Endothelial cell of umbilical vein (primary cell): ENCODE measurements at regions not wholly inside any gene's neighbourhood (a gene's known extent, or its start where the extent isn't known, plus 50 kb on each side); places are given as distances from the start of the nearest gene placed in this dataset.

Experiments used
- BruUV-seq: library from RNA; stranded (reverse); fragments of 400-500 nt; replicated peaks from 2 replicates; lab custom pipeline; 2021; lab: Mats Ljungman, UMichigan
- CTCF ChIA-PET: fragments of 300-600, 350-600 bp; sonication (Branson Sonifier 250); formaldehyde crosslinking; loops from one replicate; lab custom pipeline; 2021; ENCODE audit warnings: antibody characterized with exemption, inconsistent platforms; lab: Charles Lee
- POLR2A ChIA-PET: fragments of 300-600, 350-600 bp; sonication (Branson Sonifier 250); formaldehyde crosslinking; loops from one replicate; lab custom pipeline; 2021; ENCODE audit warnings: antibody characterized with exemption, inconsistent platforms; lab: Charles Lee
- DNase-seq: peaks from one replicate; pipeline ENCODE4 v3.0.0-alpha.2; 2011; ENCODE audit warnings: low read depth, low spot score
- FAIRE-seq: peaks from 2 replicates; lab custom pipeline; 2011; peaks lifted over from hg19 to GRCh38; lab: Jason Lieb, UNC
- H2AFZ ChIP-seq: 2 replicates; pipeline ENCODE4 v1.6.0; 2012; ENCODE audit warnings: low read depth, low read length, control low read depth, inconsistent platforms
- H3K27ac ChIP-seq: 2 replicates; pipeline ENCODE4 v1.5.1; 2011; ENCODE audit warnings: low read depth, mild to moderate bottlenecking, control low read depth, low read length, moderate library complexity; ENCODE audit not compliant: insufficient read depth
- H3K27me3 ChIP-seq, 2 experiments: 2 replicates each; pipeline versions ENCODE4 v1.6.0 to v1.6.1; 2011; ENCODE audit warnings: low read length in 2 of 2, mixed read lengths in 1 of 2; ENCODE audit not compliant: control insufficient read depth in 2 of 2, insufficient read depth in 2 of 2
- H3K36me3 ChIP-seq, 2 experiments: 2 replicates in 1 of 2; 3 replicates in 1 of 2; pipeline ENCODE4 v1.5.1; 2011; ENCODE audit warnings: low read length in 2 of 2, mild to moderate bottlenecking in 1 of 2, moderate library complexity in 1 of 2; ENCODE audit not compliant: control insufficient read depth in 2 of 2, insufficient read depth in 2 of 2; ENCODE audit errors: extremely low read depth in 1 of 2
- H3K4me1 ChIP-seq: 3 replicates; pipeline ENCODE4 v1.5.1; 2011; ENCODE audit warnings: mild to moderate bottlenecking, low read length; ENCODE audit not compliant: control insufficient read depth, insufficient read depth; ENCODE audit errors: extremely low read depth
- H3K4me2 ChIP-seq: 2 replicates; pipeline ENCODE4 v1.6.1; 2011; ENCODE audit warnings: low read length, control low read depth, mixed read lengths; ENCODE audit not compliant: insufficient read depth
- H3K4me3 ChIP-seq, 3 experiments: fragments of 200-600 bp in 1 of 3; sonication (generic), shearing (Covaris generic) in 1 of 3; replicated peaks in 1 of 3; 2 replicates each; pipeline ENCODE4 v1.5.1; 2011 to 2016; ENCODE audit warnings: control low read depth in 3 of 3, low read length in 3 of 3, mild to moderate bottlenecking in 2 of 3, inconsistent platforms in 1 of 3, low read depth in 1 of 3, moderate library complexity in 1 of 3; ENCODE audit not compliant: insufficient read depth in 1 of 3
- H3K79me2 ChIP-seq: 2 replicates; pipeline ENCODE4 v1.6.0; 2012; ENCODE audit warnings: low read length, inconsistent platforms; ENCODE audit not compliant: control insufficient read depth, insufficient read depth
- H3K9ac ChIP-seq: replicated peaks from 2 replicates; pipeline ENCODE3; 2011; ENCODE audit warnings: low read length, control low read depth; ENCODE audit not compliant: insufficient read depth; ENCODE audit errors: extremely low read depth
- H3K9me1 ChIP-seq: replicated peaks from 3 replicates; pipeline ENCODE4 v1.6.0; 2011; ENCODE audit warnings: mild to moderate bottlenecking, low read length; ENCODE audit not compliant: control insufficient read depth, insufficient read depth; ENCODE audit errors: extremely low read depth
- H3K9me3 ChIP-seq: replicated peaks from 2 replicates; pipeline ENCODE4 v1.5.1; 2012; ENCODE audit warnings: low read length, inconsistent platforms; ENCODE audit not compliant: control insufficient read depth, insufficient read depth
- H4K20me1 ChIP-seq: replicated peaks from 2 replicates; pipeline ENCODE3; 2011; ENCODE audit warnings: mild to moderate bottlenecking, low read length; ENCODE audit not compliant: control insufficient read depth, insufficient read depth; ENCODE audit errors: extremely low read depth
- EZH2 ChIP-seq: IDR thresholded peaks from 2 replicates; pipeline ENCODE4 v1.6.1; 2012; ENCODE audit warnings: borderline replicate concordance, low read depth, mild to moderate bottlenecking, moderate library complexity, low read length, inconsistent platforms; ENCODE audit not compliant: severe bottlenecking
- FOS ChIP-seq: IDR thresholded peaks from 2 replicates; pipeline ENCODE4 v1.6.1; 2011; ENCODE audit warnings: mild to moderate bottlenecking, low read length, moderate library complexity, borderline replicate concordance; ENCODE audit not compliant: insufficient read depth
- GATA2 ChIP-seq: IDR thresholded peaks from 2 replicates; pipeline ENCODE4 v1.7.0; 2011; ENCODE audit warnings: low read depth, mild to moderate bottlenecking, moderate library complexity, mixed read lengths, low read length; ENCODE audit not compliant: insufficient read length, insufficient read depth
- JUN ChIP-seq: IDR thresholded peaks from 2 replicates; pipeline ENCODE4 v1.6.1; 2011; ENCODE audit warnings: borderline replicate concordance, low read depth; ENCODE audit not compliant: insufficient read length, insufficient read depth
- MYC ChIP-seq: IDR thresholded peaks from one replicate; pipeline ENCODE4 v1.6.1; 2011; ENCODE audit warnings: mild to moderate bottlenecking, low read depth, low read length
- POLR2A ChIP-seq: IDR thresholded peaks from 2 replicates; pipeline ENCODE4 v1.6.1; 2012; ENCODE audit warnings: low read depth, mild to moderate bottlenecking, control low read depth, low read length
- POLR2AphosphoS5 ChIP-seq: IDR thresholded peaks from 2 replicates; pipeline ENCODE4 v1.6.1; 2012; ENCODE audit warnings: low read depth, mild to moderate bottlenecking, control low read depth, low read length, moderate library complexity; ENCODE audit not compliant: insufficient read depth
- dilution Hi-C: fragments of 300-500 bp; cut with MboI; formaldehyde crosslinking; loops from one replicate; pipeline ENCODE4 v1.15.0; 2019; ENCODE audit warnings: low sequenced_read_pairs; ENCODE audit not compliant: extremely low pct_ligation_motif_present
- intact Hi-C: fragments of 100-400 bp; cut with micrococcal nuclease; formaldehyde crosslinking; loops from one replicate; pipeline ENCODE4 v1.10.0; 2022
- TF ChIP-seq, protein P1 (sequence below), 2 donors: IDR thresholded peaks; 1 replicate in 1 of 2; 2 replicates in 1 of 2; pipeline ENCODE4 v1.5.1; 2011; ENCODE audit warnings: low read length in 2 of 2, mild to moderate bottlenecking in 2 of 2, moderate library complexity in 2 of 2, control low read depth in 1 of 2, inconsistent platforms in 1 of 2, low read depth in 1 of 2; ENCODE audit not compliant: insufficient read depth in 1 of 2; ENCODE audit errors: extremely low read depth in 1 of 2
- TF ChIP-seq, protein P2 (sequence below): IDR thresholded peaks from 2 replicates; pipeline ENCODE4 v1.6.1; 2011; ENCODE audit not compliant: insufficient read depth, insufficient read length

GRCh38 chr3:145578471-145578870 lies 582.5 kb downstream of the PLOD2 start:
- H3K9me3 ChIP-seq, result no peaks in the 10 kb centered on the region
- H3K27ac ChIP-seq, result no peak overlapping the region
- H3K9me1 ChIP-seq, result no peaks in the 10 kb centered on the region
- TF ChIP-seq MYC (no peak), EZH2 (no peak), GATA2 (no peak), JUN (no peak), FOS (no peak), POLR2A (no peak), POLR2AphosphoS5 (no peak)
- TF ChIP-seq, protein P1, sequence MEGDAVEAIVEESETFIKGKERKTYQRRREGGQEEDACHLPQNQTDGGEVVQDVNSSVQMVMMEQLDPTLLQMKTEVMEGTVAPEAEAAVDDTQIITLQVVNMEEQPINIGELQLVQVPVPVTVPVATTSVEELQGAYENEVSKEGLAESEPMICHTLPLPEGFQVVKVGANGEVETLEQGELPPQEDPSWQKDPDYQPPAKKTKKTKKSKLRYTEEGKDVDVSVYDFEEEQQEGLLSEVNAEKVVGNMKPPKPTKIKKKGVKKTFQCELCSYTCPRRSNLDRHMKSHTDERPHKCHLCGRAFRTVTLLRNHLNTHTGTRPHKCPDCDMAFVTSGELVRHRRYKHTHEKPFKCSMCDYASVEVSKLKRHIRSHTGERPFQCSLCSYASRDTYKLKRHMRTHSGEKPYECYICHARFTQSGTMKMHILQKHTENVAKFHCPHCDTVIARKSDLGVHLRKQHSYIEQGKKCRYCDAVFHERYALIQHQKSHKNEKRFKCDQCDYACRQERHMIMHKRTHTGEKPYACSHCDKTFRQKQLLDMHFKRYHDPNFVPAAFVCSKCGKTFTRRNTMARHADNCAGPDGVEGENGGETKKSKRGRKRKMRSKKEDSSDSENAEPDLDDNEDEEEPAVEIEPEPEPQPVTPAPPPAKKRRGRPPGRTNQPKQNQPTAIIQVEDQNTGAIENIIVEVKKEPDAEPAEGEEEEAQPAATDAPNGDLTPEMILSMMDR (IDR thresholded peaks at IDR 0.05; ENCODE audit: extremely low read depth in 1 of 2, insufficient read depth in 1 of 2, low read depth in 1 of 2, low read length in 2 of 2), result no peak
- TF ChIP-seq, protein P2, sequence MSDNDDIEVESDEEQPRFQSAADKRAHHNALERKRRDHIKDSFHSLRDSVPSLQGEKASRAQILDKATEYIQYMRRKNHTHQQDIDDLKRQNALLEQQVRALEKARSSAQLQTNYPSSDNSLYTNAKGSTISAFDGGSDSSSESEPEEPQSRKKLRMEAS, result no peak
- H3K79me2 ChIP-seq, result no peaks in the 10 kb centered on the region
- H3K4me1 ChIP-seq, result no peaks in the 10 kb centered on the region
- FAIRE-seq (no peak), DNase-seq (peak; percentile 9)
- ChIA-PET POLR2A (no interaction called here), CTCF (no interaction called here)
- intact Hi-C loops, result no loop called here
- no peaks in the 10 kb centered on the region for H3K27me3 ChIP-seq
- H2AFZ ChIP-seq, result no peak overlapping the region
- no peak overlapping the region for H3K4me3 ChIP-seq
- H3K4me2 ChIP-seq, result no peak overlapping the region
- no peaks in the 10 kb centered on the region for H3K36me3 ChIP-seq
- H3K9ac ChIP-seq, result no peak overlapping the region
- dilution Hi-C loops, result no loop called here
- no peaks in the 10 kb centered on the region for H4K20me1 ChIP-seq
- no TSS peak for BruUV-seq
